K562 (cell line): ENCODE measurements at regions not wholly inside any gene's neighbourhood (a gene's known extent, or its start where the extent isn't known, plus 50 kb on each side); places are given as distances from the start of the nearest gene placed in this dataset.
"Not testable (repeated sequence)": the region's sequence is repeated elsewhere in the genome, so short reads cannot be mapped to it uniquely, and the experiment has no call there.

Experiments used
- ATAC-seq: fragments of 200-7000 bp; cut with Tn5 transposase; 3 replicates; pipeline ENCODE4 v1.9.1; 2020; ENCODE audit warnings: moderate library complexity
- BruUV-seq: library from RNA; stranded (reverse); fragments of 400-500 nt; replicated peaks from 2 replicates; lab custom pipeline; 2021; lab: Mats Ljungman, UMichigan
- CTCF ChIA-PET: fragments of 300-600 bp; formaldehyde crosslinking; extraction: SDS; loops from one replicate; lab custom pipeline; 2021; ENCODE audit warnings: low intra/inter-chr PET ratio; lab: Yijun Ruan, JAX
- POLR2A ChIA-PET: fragments of 300-600, 350-650 bp; sonication (Branson Sonifier 250); formaldehyde crosslinking; extraction: SDS; loops from one replicate; lab custom pipeline; 2021; ENCODE audit warnings: antibody characterized with exemption, inconsistent platforms; lab: Yijun Ruan, JAX
- DNase-seq, 4 experiments: peaks; one replicate each; pipeline versions ENCODE4 v3.0.0 to v3.0.0-alpha.2; 2011 to 2018; ENCODE audit warnings: low spot score in 3 of 4, mixed read lengths in 3 of 4; ENCODE audit errors: extremely low read depth in 1 of 4
- FAIRE-seq: peaks from 2 replicates; lab custom pipeline; 2011; peaks lifted over from hg19 to GRCh38; lab: Jason Lieb, UNC
- H2AFZ ChIP-seq: 2 replicates; pipeline ENCODE4 v1.6.0; 2011; ENCODE audit warnings: low read depth, low read length, control low read depth, inconsistent platforms
- H3K27ac ChIP-seq: fragments of 200-600 bp; 3 replicates; pipeline ENCODE4 v1.8.0; 2011; ENCODE audit warnings: low read depth, mild to moderate bottlenecking, control low read depth, inconsistent platforms, low read length, moderate library complexity, mixed read lengths; ENCODE audit errors: extremely low read depth
- H3K27me3 ChIP-seq, 2 experiments: fragments of 300-600 bp in 1 of 2; 2 replicates in 1 of 2; 3 replicates in 1 of 2; pipeline versions ENCODE4 v1.6.0 to v1.8.0; 2011; ENCODE audit warnings: inconsistent platforms in 2 of 2, low read length in 2 of 2, mild to moderate bottlenecking in 1 of 2, mixed read lengths in 1 of 2, moderate library complexity in 1 of 2; ENCODE audit not compliant: control insufficient read depth in 2 of 2, insufficient read depth in 2 of 2
- H3K36me3 ChIP-seq: fragments of 300-600 bp; 3 replicates; pipeline ENCODE4 v1.8.0; 2011; ENCODE audit warnings: mild to moderate bottlenecking, low read length, inconsistent platforms; ENCODE audit not compliant: control insufficient read depth, insufficient read depth
- H3K4me1 ChIP-seq, 2 experiments: fragments of 200-600 bp in 1 of 2; replicated peaks in 1 of 2; 2 replicates in 1 of 2; 3 replicates in 1 of 2; pipeline versions ENCODE4 v1.5.1 to v1.8.0; 2011; ENCODE audit warnings: inconsistent platforms in 2 of 2, low read length in 2 of 2, mild to moderate bottlenecking in 1 of 2, mixed read lengths in 1 of 2, moderate library complexity in 1 of 2; ENCODE audit not compliant: control insufficient read depth in 2 of 2, insufficient read depth in 2 of 2
- H3K4me2 ChIP-seq: 2 replicates; pipeline ENCODE4 v1.6.1; 2011; ENCODE audit warnings: low read length, control low read depth, inconsistent platforms, mixed read lengths; ENCODE audit not compliant: insufficient read depth
- H3K4me3 ChIP-seq: fragments of 200-600 bp; sonication (generic), shearing (Covaris generic); 2 replicates; pipeline ENCODE4 v1.5.1; 2016; ENCODE audit warnings: control low read depth, inconsistent platforms
- H3K79me2 ChIP-seq: fragments of 200-600 bp; 3 replicates; pipeline ENCODE4 v1.8.0; 2011; ENCODE audit warnings: low read length, inconsistent platforms; ENCODE audit not compliant: control insufficient read depth, insufficient read depth
- H3K9ac ChIP-seq, 2 experiments: 2 replicates each; pipeline versions ENCODE4 v1.6.0 to v1.6.1; 2011; ENCODE audit warnings: low read depth in 2 of 2, low read length in 2 of 2, control low read depth in 1 of 2, inconsistent platforms in 1 of 2, mild to moderate bottlenecking in 1 of 2, mixed read lengths in 1 of 2; ENCODE audit not compliant: insufficient read depth in 1 of 2
- H3K9me1 ChIP-seq: one replicate; pipeline ENCODE4 v1.6.0; 2011; ENCODE audit warnings: inconsistent platforms, mild to moderate bottlenecking, low read length, moderate library complexity; ENCODE audit not compliant: control insufficient read depth, insufficient read depth
- H3K9me3 ChIP-seq: replicated peaks from 2 replicates; pipeline ENCODE4 v1.5.1; 2011; ENCODE audit warnings: low read depth, low read length, inconsistent platforms; ENCODE audit not compliant: control insufficient read depth, insufficient read depth
- H4K20me1 ChIP-seq: replicated peaks from 2 replicates; pipeline ENCODE4 v1.6.1; 2011; ENCODE audit warnings: low read length, inconsistent platforms, mixed read lengths; ENCODE audit not compliant: control insufficient read depth, insufficient read depth
- CBFA2T3 ChIP-seq: fragments of 450-650 bp; IDR thresholded peaks from 2 replicates; pipeline ENCODE4 v1.6.1; 2017
- SPI1 ChIP-seq: IDR thresholded peaks from 2 replicates; pipeline ENCODE4 v1.6.1; 2011; ENCODE audit warnings: low read depth, low read length, control low read depth, borderline replicate concordance
- TAL1 ChIP-seq: fragments of 450-650 bp; IDR thresholded peaks from 2 replicates; pipeline ENCODE4 v1.6.1; 2016; ENCODE audit warnings: mild to moderate bottlenecking
- TEAD4 ChIP-seq, 2 experiments: sonication (generic) in 1 of 2; formaldehyde crosslinking in 1 of 2; IDR thresholded peaks; 2 replicates each; pipeline versions ENCODE4 v1.6.1 to v1.8.0; 2012 to 2022; ENCODE audit warnings: borderline replicate concordance in 1 of 2, inconsistent platforms in 1 of 2, low read length in 1 of 2, mild to moderate bottlenecking in 1 of 2, missing genetic modification reagents in 1 of 2
- WGBS: fragments of 100-300 bp; shearing (Covaris generic); methylation state at CpG from one replicate; pipeline ENCODE4 v1.1.6; 2016; ENCODE audit warnings: low coverage, mixed read lengths; ENCODE audit not compliant: insufficient coverage; ENCODE audit errors: missing lambda C conversion rate; 5-methylcytosine and 5-hydroxymethylcytosine counted together
- in situ Hi-C: fragments of 300-500 bp; cut with MboI; formaldehyde crosslinking; loops from 4 replicates; pipeline ENCODE4 v1.15.0; 2018; ENCODE audit warnings: inconsistent platforms, mixed read lengths
- intact Hi-C: fragments of 100-400 bp; cut with micrococcal nuclease; formaldehyde crosslinking; loops from 2 replicates; pipeline ENCODE4 v1.14.2; 2022

GRCh38 chr12:69179786-69180185, 59.6 kb upstream of the CPSF6 start:
- DNase-seq (no peak), FAIRE-seq (no peak), ATAC-seq (no peak)
- intact Hi-C loops: no loop called here
- H3K4me2 ChIP-seq: no peak overlapping the region
- H3K9me3 ChIP-seq: no peaks in the 10 kb centered on the region
- H3K4me3 ChIP-seq: no peak overlapping the region
- CTCF ChIA-PET: no interaction called here
- H3K27me3 ChIP-seq: peaks cover 3 to 10% of the 10 kb centered on the region in 2 experiments; a peak in 3 of 5 replicates
- H3K36me3 ChIP-seq: no peaks in the 10 kb centered on the region
- in situ Hi-C loops: no loop called here
- no peaks in the 10 kb centered on the region for H3K79me2 ChIP-seq
- H3K27ac ChIP-seq: no peak overlapping the region
- H3K9ac ChIP-seq: no peak overlapping the region
- no TSS peak for BruUV-seq
- H3K9me1 ChIP-seq: no peaks in the 10 kb centered on the region
- no peak overlapping the region for H2AFZ ChIP-seq
- TF ChIP-seq TEAD4 (IDR thresholded peaks at IDR 0.05; ENCODE audit: low read length) (peak; percentile 37; the same call in 1 of the 2 replicates), TEAD4 (CRISPR knock-in tag; IDR thresholded peaks at IDR 0.05; ENCODE audit: borderline replicate concordance) (no peak), TAL1 (peak; percentile 20; the same call in 1 of the 2 replicates), CBFA2T3 (peak; percentile 48), SPI1 (no peak)
- no peaks in the 10 kb centered on the region for H4K20me1 ChIP-seq
- H3K4me1 ChIP-seq: no peaks in the 10 kb centered on the region
- POLR2A ChIA-PET: no interaction called here

- BruUV-seq, H3K4me3 ChIP-seq, H3K4me2 ChIP-seq, FAIRE-seq, H3K27ac ChIP-seq, H4K20me1 ChIP-seq, intact Hi-C loops, CTCF ChIA-PET, H3K36me3 ChIP-seq, H2AFZ ChIP-seq, H3K9ac ChIP-seq, H3K79me2 ChIP-seq, H3K9me1 ChIP-seq, ATAC-seq, DNase-seq, H3K9me3 ChIP-seq, H3K4me1 ChIP-seq, in situ Hi-C loops, H3K27me3 ChIP-seq: not testable (repeated sequence)
- POLR2A ChIA-PET: interaction anchor here (0.8 kb wide), 1 partner anchor 25 kb away, joined by 3 read pairs; no protein-coding TSS in a partner anchor
- WGBS: 0% methylated on average over 7 of the region's 7 CpGs
Observed at GRCh38 chr12:69187572-69187971, 51.8 kb upstream of the CPSF6 start.
